ENCODE measurements at regions not wholly inside any gene's neighbourhood (a gene's known extent, or its start where the extent isn't known, plus 50 kb on each side); places are given as distances from the start of the nearest gene placed in this dataset.

DNA sequence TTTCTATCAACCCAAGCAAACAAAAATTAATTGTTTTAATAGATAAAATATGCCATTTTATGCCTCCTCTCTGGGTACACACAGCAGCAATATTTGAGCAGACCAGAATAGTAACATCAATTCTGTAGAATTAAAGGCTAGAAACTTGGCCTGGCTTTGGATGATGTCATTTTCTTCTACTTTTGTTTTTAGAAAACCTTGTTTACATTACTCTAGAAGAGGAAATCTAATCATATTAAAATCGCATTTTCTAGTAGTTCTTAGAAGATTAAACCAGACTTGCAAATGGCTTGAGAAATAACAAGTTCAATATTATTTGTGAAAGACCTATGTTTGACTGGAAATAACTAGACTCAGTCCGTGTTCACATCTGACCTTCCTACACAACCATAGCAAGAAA lies 102.3 kb upstream of the RFX8 start:
- Histone ChIP-seq H3K9me2 (replicated peaks; ENCODE audit: insufficient read depth) (no peaks in the 10 kb centered on the region), H3K4me2 (no peak overlapping the region), H3K79me2 (no peaks in the 10 kb centered on the region), H3K27ac (no peak overlapping the region), H3K27me3 (no peaks in the 10 kb centered on the region), H3K4me1 (ENCODE audit: insufficient read depth) (no peaks in the 10 kb centered on the region), H3K9me3 (ENCODE audit: low read depth) (no peaks in the 10 kb centered on the region), H2AFZ (no peak overlapping the region), H3K36me3 (replicated peaks; ENCODE audit: insufficient read depth, low read depth) (no peaks in the 10 kb centered on the region), H4K20me1 (ENCODE audit: insufficient read depth, poor library complexity, severe bottlenecking) (no peaks in the 10 kb centered on the region), H3K4me3 (no peak overlapping the region)
- TF ChIP-seq EZH2 (IDR thresholded peaks at IDR 0.05; ENCODE audit: borderline replicate concordance) (no peak), EZH2phosphoT487 (IDR thresholded peaks at IDR 0.05; ENCODE audit: low read depth, severe bottlenecking, unreplicated experiment) (no peak)
- TF ChIP-seq, protein P1, sequence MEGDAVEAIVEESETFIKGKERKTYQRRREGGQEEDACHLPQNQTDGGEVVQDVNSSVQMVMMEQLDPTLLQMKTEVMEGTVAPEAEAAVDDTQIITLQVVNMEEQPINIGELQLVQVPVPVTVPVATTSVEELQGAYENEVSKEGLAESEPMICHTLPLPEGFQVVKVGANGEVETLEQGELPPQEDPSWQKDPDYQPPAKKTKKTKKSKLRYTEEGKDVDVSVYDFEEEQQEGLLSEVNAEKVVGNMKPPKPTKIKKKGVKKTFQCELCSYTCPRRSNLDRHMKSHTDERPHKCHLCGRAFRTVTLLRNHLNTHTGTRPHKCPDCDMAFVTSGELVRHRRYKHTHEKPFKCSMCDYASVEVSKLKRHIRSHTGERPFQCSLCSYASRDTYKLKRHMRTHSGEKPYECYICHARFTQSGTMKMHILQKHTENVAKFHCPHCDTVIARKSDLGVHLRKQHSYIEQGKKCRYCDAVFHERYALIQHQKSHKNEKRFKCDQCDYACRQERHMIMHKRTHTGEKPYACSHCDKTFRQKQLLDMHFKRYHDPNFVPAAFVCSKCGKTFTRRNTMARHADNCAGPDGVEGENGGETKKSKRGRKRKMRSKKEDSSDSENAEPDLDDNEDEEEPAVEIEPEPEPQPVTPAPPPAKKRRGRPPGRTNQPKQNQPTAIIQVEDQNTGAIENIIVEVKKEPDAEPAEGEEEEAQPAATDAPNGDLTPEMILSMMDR (IDR thresholded peaks at IDR 0.05; ENCODE audit: poor library complexity) = no peak
- no peak for DNase-seq (ENCODE audit: low spot score)
- WGBS (ENCODE audit: low lambda C conversion rate, missing lambda C conversion rate) = 71% methylated on average over 2 of the region's 2 CpGs

DNA sequence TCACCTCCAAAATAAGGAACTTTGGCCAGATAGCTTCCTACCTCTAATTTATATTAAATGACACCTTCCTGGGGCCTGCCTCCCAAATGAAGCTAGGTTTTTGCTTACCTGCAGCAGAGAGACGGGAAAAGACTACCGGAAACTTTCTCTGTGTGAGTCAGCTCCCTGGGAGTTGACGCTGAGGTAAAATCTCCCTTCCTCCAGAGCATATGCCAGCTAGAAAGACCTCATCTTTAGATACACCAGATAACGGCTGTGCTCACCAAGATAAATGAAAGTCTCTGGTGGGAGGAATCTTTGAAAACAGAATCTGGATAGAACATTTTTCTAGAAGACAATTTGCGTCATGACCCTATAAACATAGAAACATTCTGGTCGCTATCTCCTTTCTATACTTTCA lies 99.7 kb upstream of the RFX8 start:
- Histone ChIP-seq H2AFZ (no peak overlapping the region), H4K20me1 (ENCODE audit: insufficient read depth, poor library complexity, severe bottlenecking) (no peaks in the 10 kb centered on the region), H3K79me2 (no peaks in the 10 kb centered on the region), H3K4me2 (no peak overlapping the region), H3K4me1 (ENCODE audit: insufficient read depth) (peaks cover 3% of the 10 kb centered on the region), H3K36me3 (replicated peaks; ENCODE audit: insufficient read depth, low read depth) (no peaks in the 10 kb centered on the region), H3K27me3 (no peaks in the 10 kb centered on the region), H3K9me3 (ENCODE audit: low read depth) (no peaks in the 10 kb centered on the region), H3K4me3 (no peak overlapping the region), H3K27ac (no peak overlapping the region), H3K9me2 (replicated peaks; ENCODE audit: insufficient read depth) (no peaks in the 10 kb centered on the region)
- TF ChIP-seq, protein P1 (IDR thresholded peaks at IDR 0.05; ENCODE audit: poor library complexity) = no peak
- TF ChIP-seq EZH2 (IDR thresholded peaks at IDR 0.05; ENCODE audit: borderline replicate concordance) = no peak
- no peak for TF ChIP-seq EZH2phosphoT487 (IDR thresholded peaks at IDR 0.05; ENCODE audit: low read depth, severe bottlenecking, unreplicated experiment)
- WGBS (ENCODE audit: low lambda C conversion rate, missing lambda C conversion rate) = 81% methylated on average over 6 of the region's 6 CpGs
- no peak for DNase-seq (ENCODE audit: low spot score)

DNA sequence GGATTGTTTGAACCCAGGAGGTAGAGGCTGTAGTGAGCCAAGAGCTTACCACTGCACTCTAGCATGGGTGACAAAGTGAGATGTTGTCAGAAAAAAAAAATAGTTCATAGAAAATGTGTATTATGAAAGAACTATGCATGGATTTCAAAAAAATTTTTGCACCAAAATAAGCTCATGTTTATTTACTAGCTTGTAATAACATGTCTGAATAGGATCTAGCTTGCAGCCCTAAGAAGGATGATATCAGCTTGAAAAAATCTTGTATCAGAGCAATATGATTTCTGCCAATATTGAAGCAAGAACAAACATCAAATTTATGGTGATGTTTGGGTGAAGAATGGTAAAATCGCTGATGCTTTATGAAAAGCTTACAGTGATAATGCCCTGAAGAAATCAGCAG lies 97.0 kb upstream of the RFX8 start:
- H3K9me2 ChIP-seq (replicated peaks; ENCODE audit: insufficient read depth) = no peaks in the 10 kb centered on the region
- TF ChIP-seq, protein P1 (IDR thresholded peaks at IDR 0.05; ENCODE audit: poor library complexity) = no peak
- TF ChIP-seq EZH2 (IDR thresholded peaks at IDR 0.05; ENCODE audit: borderline replicate concordance) = no peak
- no peaks in the 10 kb centered on the region for H3K36me3 ChIP-seq (replicated peaks; ENCODE audit: insufficient read depth, low read depth)
- peaks cover 3% of the 10 kb centered on the region for H3K4me1 ChIP-seq (ENCODE audit: insufficient read depth)
- H3K9me3 ChIP-seq (ENCODE audit: low read depth) = no peaks in the 10 kb centered on the region
- H3K4me3 ChIP-seq = no peak overlapping the region
- H2AFZ ChIP-seq = no peak overlapping the region
- H3K79me2 ChIP-seq = no peaks in the 10 kb centered on the region
- DNase-seq (ENCODE audit: low spot score) = no peak
- no peak overlapping the region for H3K4me2 ChIP-seq
- no peaks in the 10 kb centered on the region for H3K27me3 ChIP-seq
- WGBS (ENCODE audit: low lambda C conversion rate, missing lambda C conversion rate) = 97% methylated on average over 1 of the region's 1 CpG
- no peaks in the 10 kb centered on the region for H4K20me1 ChIP-seq (ENCODE audit: insufficient read depth, poor library complexity, severe bottlenecking)
- no peak overlapping the region for H3K27ac ChIP-seq
